Putamen (tissue), 1 donor: ENCODE measurements at regions not wholly inside any gene's neighbourhood (a gene's known extent, or its start where the extent isn't known, plus 50 kb on each side); places are given as distances from the start of the nearest gene placed in this dataset.

ENCODE experiments used
- DNase-seq: peaks from one replicate; pipeline ENCODE4 v3.0.0-alpha.2; 2016; ENCODE audit warnings: low spot score

GRCh38 chr16:54568906-54569807 is 282.6 kb upstream of the IRX3 start:
- DNase-seq, result no peak

- DNase-seq, result no peak
These were observed 278.3 kb upstream of the IRX3 start for GRCh38 chr16:54564841-54565240.

- DNase-seq, result no peak
These were observed 268.0 kb upstream of the IRX3 start for GRCh38 chr16:54554581-54554980.

GRCh38 chr16:54548281-54548680 is 261.7 kb upstream of the IRX3 start:
- DNase-seq, result no peak

- DNase-seq, result no peak
These were observed 260.5 kb upstream of the IRX3 start for GRCh38 chr16:54547052-54547451.

- no peak for DNase-seq
These were observed 259.9 kb upstream of the IRX3 start for GRCh38 chr16:54546521-54546920.

GRCh38 chr16:54545854-54546511 is 259.4 kb upstream of the IRX3 start:
- peak; percentile 33 for DNase-seq

- DNase-seq, result no peak
These were observed 258.1 kb upstream of the IRX3 start for GRCh38 chr16:54544553-54545180.

- no peak for DNase-seq
These were observed 256.4 kb upstream of the IRX3 start for GRCh38 chr16:54542805-54543505.

- DNase-seq, result no peak
These were observed 254.1 kb upstream of the IRX3 start for GRCh38 chr16:54540525-54541180.

GRCh38 chr16:54538276-54538675 is 251.7 kb upstream of the IRX3 start:
- no peak for DNase-seq

- no peak for DNase-seq
These were observed 247.4 kb upstream of the IRX3 start for GRCh38 chr16:54533856-54534490.

- DNase-seq, result no peak
These were observed 240.3 kb upstream of the IRX3 start for GRCh38 chr16:54526916-54527315.

GRCh38 chr16:54526087-54526486 is 239.5 kb upstream of the IRX3 start:
- no peak for DNase-seq

GRCh38 chr16:54525104-54525503 is 238.5 kb upstream of the IRX3 start:
- no peak for DNase-seq

- DNase-seq, result no peak
These were observed 236.0 kb upstream of the IRX3 start for GRCh38 chr16:54522584-54522983.

GRCh38 chr16:54521327-54521726 is 234.7 kb upstream of the IRX3 start:
- DNase-seq, result no peak

- no peak for DNase-seq
These were observed 232.6 kb upstream of the IRX3 start for GRCh38 chr16:54519161-54519695.

GRCh38 chr16:54517181-54517580 is 230.6 kb upstream of the IRX3 start:
- no peak for DNase-seq

- no peak for DNase-seq
These were observed 225.9 kb upstream of the IRX3 start for GRCh38 chr16:54512467-54512995.

GRCh38 chr16:54511222-54511731 is 224.7 kb upstream of the IRX3 start:
- DNase-seq, result no peak
